Fibroblast of lung (primary cell): ENCODE measurements at regions not wholly inside any gene's neighbourhood (a gene's known extent, or its start where the extent isn't known, plus 50 kb on each side); places are given as distances from the start of the nearest gene placed in this dataset.
A peak's percentile ranks its signal among the peaks of the same experiment; 100 is the strongest.

Experiments
- DNase-seq, 2 donors: peaks; one replicate each; pipeline versions ENCODE4 v3.0.0 to v3.0.0-alpha.2; 2010; ENCODE audit warnings: low read depth in 2 of 2
- H2AFZ ChIP-seq: 2 replicates; pipeline ENCODE4 v1.5.1; 2012; ENCODE audit warnings: low read length, control low read depth, inconsistent platforms
- H3K27ac ChIP-seq: 2 replicates; pipeline ENCODE4 v1.5.1; 2011; ENCODE audit warnings: low read length, control low read depth; ENCODE audit not compliant: insufficient read depth
- H3K27me3 ChIP-seq: 2 replicates; pipeline ENCODE4 v1.5.1; 2011; ENCODE audit warnings: mild to moderate bottlenecking, low read length; ENCODE audit not compliant: control insufficient read depth, insufficient read depth
- H3K36me3 ChIP-seq: 2 replicates; pipeline ENCODE4 v1.5.1; 2011; ENCODE audit warnings: low read length; ENCODE audit not compliant: control insufficient read depth, insufficient read depth
- H3K4me1 ChIP-seq: 2 replicates; pipeline ENCODE4 v1.5.1; 2011; ENCODE audit warnings: low read length; ENCODE audit not compliant: control insufficient read depth, insufficient read depth; ENCODE audit errors: extremely low read depth
- H3K4me2 ChIP-seq: 2 replicates; pipeline ENCODE4 v1.5.1; 2011; ENCODE audit warnings: low read length, control low read depth; ENCODE audit not compliant: insufficient read depth; ENCODE audit errors: extremely low read depth
- H3K4me3 ChIP-seq, 4 experiments: fragments of 200-600 bp in 1 of 4; sonication (generic) in 1 of 4; replicated peaks in 1 of 4; 2 replicates each; pipeline ENCODE4 v1.5.1; 2011 to 2016; ENCODE audit warnings: low read length in 4 of 4, low read depth in 3 of 4, mild to moderate bottlenecking in 3 of 4, control low read depth in 2 of 4, inconsistent platforms in 1 of 4, mixed read lengths in 1 of 4; ENCODE audit not compliant: insufficient read depth in 1 of 4; ENCODE audit errors: control extremely low read depth in 1 of 4
- H3K79me2 ChIP-seq: 2 replicates; pipeline ENCODE4 v1.5.1; 2012; ENCODE audit warnings: mild to moderate bottlenecking, low read length, inconsistent platforms; ENCODE audit not compliant: control insufficient read depth, insufficient read depth
- H3K9ac ChIP-seq: 2 replicates; pipeline ENCODE4 v1.5.1; 2011; ENCODE audit warnings: mild to moderate bottlenecking, low read length, control low read depth; ENCODE audit not compliant: insufficient read depth
- H3K9me3 ChIP-seq: 2 replicates; pipeline ENCODE4 v1.5.1; 2012; ENCODE audit warnings: low read depth, low read length; ENCODE audit not compliant: control insufficient read depth, insufficient read depth
- H4K20me1 ChIP-seq: 2 replicates; pipeline ENCODE4 v1.5.1; 2011; ENCODE audit warnings: low read length; ENCODE audit not compliant: control insufficient read depth, insufficient read depth; ENCODE audit errors: extremely low read depth
- CTCF ChIP-seq, 2 donors: IDR thresholded peaks in 1 of 2; conservative IDR thresholded peaks in 1 of 2; 1 replicate in 1 of 2; 2 replicates in 1 of 2; pipeline ENCODE4 v1.5.1; 2011 to 2012; ENCODE audit warnings: low read length in 2 of 2, control low read depth in 1 of 2, inconsistent platforms in 1 of 2, low read depth in 1 of 2, mild to moderate bottlenecking in 1 of 2
- EZH2 ChIP-seq: IDR thresholded peaks from 2 replicates; pipeline ENCODE4 v1.5.1; 2012; ENCODE audit warnings: low read length, control low read depth, mild to moderate bottlenecking; ENCODE audit errors: missing control alignments

GRCh38 chr16:77548766-77549165 lies 113.9 kb upstream of the ADAMTS18 start:
- Histone ChIP-seq H3K27ac (no peak overlapping the region), H3K9ac (no peak overlapping the region), H3K4me3 (no peak overlapping the region), H3K4me2 (no peak overlapping the region), H3K79me2 (no peaks in the 10 kb centered on the region), H4K20me1 (no peaks in the 10 kb centered on the region), H3K9me3 (no peaks in the 10 kb centered on the region), H3K27me3 (no peaks in the 10 kb centered on the region), H3K36me3 (no peaks in the 10 kb centered on the region), H3K4me1 (no peaks in the 10 kb centered on the region), H2AFZ (no peak overlapping the region)
- TF ChIP-seq EZH2, result no peak
- no peak for TF ChIP-seq CTCF (conservative IDR thresholded peaks at IDR 0.05 in 1 of 2, IDR thresholded peaks at IDR 0.05 in 1 of 2; ENCODE audit: low read depth in 1 of 2, low read length in 2 of 2)
- DNase-seq, result no peak

GRCh38 chr16:77549876-77550275 lies 115.0 kb upstream of the ADAMTS18 start:
- H3K9me3 ChIP-seq, result no peaks in the 10 kb centered on the region
- TF ChIP-seq CTCF (conservative IDR thresholded peaks at IDR 0.05 in 1 of 2, IDR thresholded peaks at IDR 0.05 in 1 of 2; ENCODE audit: low read depth in 1 of 2, low read length in 2 of 2), result no peak
- no peak for DNase-seq
- no peak overlapping the region for H3K4me3 ChIP-seq
- no peaks in the 10 kb centered on the region for H4K20me1 ChIP-seq
- no peak overlapping the region for H2AFZ ChIP-seq
- no peak overlapping the region for H3K4me2 ChIP-seq
- H3K4me1 ChIP-seq, result no peaks in the 10 kb centered on the region
- no peaks in the 10 kb centered on the region for H3K27me3 ChIP-seq
- no peaks in the 10 kb centered on the region for H3K79me2 ChIP-seq
- H3K27ac ChIP-seq, result no peak overlapping the region
- no peaks in the 10 kb centered on the region for H3K36me3 ChIP-seq
- H3K9ac ChIP-seq, result no peak overlapping the region

- H3K9ac ChIP-seq, result no peak overlapping the region
- H2AFZ ChIP-seq, result no peak overlapping the region
- no peak overlapping the region for H3K4me3 ChIP-seq
- H3K27ac ChIP-seq, result no peak overlapping the region
- no peaks in the 10 kb centered on the region for H3K79me2 ChIP-seq
- no peaks in the 10 kb centered on the region for H4K20me1 ChIP-seq
- H3K27me3 ChIP-seq, result no peaks in the 10 kb centered on the region
- no peaks in the 10 kb centered on the region for H3K4me1 ChIP-seq
- TF ChIP-seq CTCF (conservative IDR thresholded peaks at IDR 0.05 in 1 of 2, IDR thresholded peaks at IDR 0.05 in 1 of 2; ENCODE audit: low read depth in 1 of 2, low read length in 2 of 2) (no peak), EZH2 (no peak)
- H3K4me2 ChIP-seq, result no peak overlapping the region
- H3K36me3 ChIP-seq, result no peaks in the 10 kb centered on the region
- no peaks in the 10 kb centered on the region for H3K9me3 ChIP-seq
- peak in 1 of 2 donors; percentile 80 for DNase-seq
Measured at GRCh38 chr16:77551357-77551756, 116.5 kb upstream of the ADAMTS18 start.
